ENCODE measurements at regions not wholly inside any gene's neighbourhood (a gene's known extent, or its start where the extent isn't known, plus 50 kb on each side); places are given as distances from the start of the nearest gene placed in this dataset.

- 56 to 73% (median 68%) methylated on average over 3 of the region's 3 CpGs for WGBS, 5 donors
- no peak overlapping the region for H3K27ac ChIP-seq
- no peaks in the 10 kb centered on the region for H3K9me3 ChIP-seq
- DNase-seq, result no peak
- TF ChIP-seq POLR2AphosphoS5 (IDR thresholded peaks at IDR 0.05), result no peak
- TF ChIP-seq, protein P1, sequence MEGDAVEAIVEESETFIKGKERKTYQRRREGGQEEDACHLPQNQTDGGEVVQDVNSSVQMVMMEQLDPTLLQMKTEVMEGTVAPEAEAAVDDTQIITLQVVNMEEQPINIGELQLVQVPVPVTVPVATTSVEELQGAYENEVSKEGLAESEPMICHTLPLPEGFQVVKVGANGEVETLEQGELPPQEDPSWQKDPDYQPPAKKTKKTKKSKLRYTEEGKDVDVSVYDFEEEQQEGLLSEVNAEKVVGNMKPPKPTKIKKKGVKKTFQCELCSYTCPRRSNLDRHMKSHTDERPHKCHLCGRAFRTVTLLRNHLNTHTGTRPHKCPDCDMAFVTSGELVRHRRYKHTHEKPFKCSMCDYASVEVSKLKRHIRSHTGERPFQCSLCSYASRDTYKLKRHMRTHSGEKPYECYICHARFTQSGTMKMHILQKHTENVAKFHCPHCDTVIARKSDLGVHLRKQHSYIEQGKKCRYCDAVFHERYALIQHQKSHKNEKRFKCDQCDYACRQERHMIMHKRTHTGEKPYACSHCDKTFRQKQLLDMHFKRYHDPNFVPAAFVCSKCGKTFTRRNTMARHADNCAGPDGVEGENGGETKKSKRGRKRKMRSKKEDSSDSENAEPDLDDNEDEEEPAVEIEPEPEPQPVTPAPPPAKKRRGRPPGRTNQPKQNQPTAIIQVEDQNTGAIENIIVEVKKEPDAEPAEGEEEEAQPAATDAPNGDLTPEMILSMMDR (IDR thresholded peaks at IDR 0.05), result no peak
- H3K36me3 ChIP-seq, result no peaks in the 10 kb centered on the region
- no peak overlapping the region for H3K4me3 ChIP-seq
- intact Hi-C loops (cut with DNase I; ENCODE audit: low total_unique reads), result no loop called here
- no peaks in the 10 kb centered on the region for H3K27me3 ChIP-seq
- H3K4me1 ChIP-seq, result no peaks in the 10 kb centered on the region
Measured at GRCh38 chr10:3411044-3411443, 238.5 kb upstream of the PITRM1 start.

DNA sequence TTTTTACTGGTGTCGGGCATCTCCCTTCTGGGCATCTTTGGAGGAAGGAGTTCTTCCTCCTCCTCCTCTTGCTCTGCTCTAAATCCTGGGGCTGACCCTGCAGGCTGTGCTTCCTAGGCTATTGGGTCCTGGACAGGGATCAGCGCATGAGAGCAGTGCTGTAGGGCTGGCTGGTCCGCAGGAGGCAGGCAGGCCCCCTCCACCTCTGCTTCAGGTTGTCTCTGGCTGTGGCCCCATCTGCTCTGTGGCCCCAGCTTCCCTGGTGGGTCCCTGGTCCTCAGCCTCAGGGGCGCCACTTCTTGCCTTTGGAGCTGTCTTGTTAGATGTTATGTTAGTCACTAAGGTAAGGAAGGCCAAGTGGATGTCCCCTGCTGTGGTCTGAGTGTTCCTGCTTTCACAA lies 237.3 kb upstream of the PITRM1 start:
- TF ChIP-seq, protein P1 (IDR thresholded peaks at IDR 0.05), result no peak
- TF ChIP-seq POLR2AphosphoS5 (IDR thresholded peaks at IDR 0.05) (no peak), POLR2A (IDR thresholded peaks at IDR 0.05) (no peak), EP300 (IDR thresholded peaks at IDR 0.05) (no peak)
- H3K27me3 ChIP-seq, result no peaks in the 10 kb centered on the region
- H3K27ac ChIP-seq, result no peak overlapping the region
- intact Hi-C loops (cut with DNase I; ENCODE audit: low total_unique reads), result no loop called here
- H3K4me1 ChIP-seq, result no peaks in the 10 kb centered on the region
- no peaks in the 10 kb centered on the region for H3K9me3 ChIP-seq
- WGBS, 5 donors, result 93 to 98% (median 95%) methylated on average over 3 to 4 of the region's 4 CpGs
- H3K4me3 ChIP-seq, result no peak overlapping the region
- no peaks in the 10 kb centered on the region for H3K36me3 ChIP-seq
- DNase-seq, result no peak

- intact Hi-C loops (cut with DNase I; ENCODE audit: low total_unique reads), result no loop called here
- WGBS, 5 donors, result 40 to 68% (median 46%) methylated on average over 5 to 6 of the region's 6 CpGs
- no peak overlapping the region for H3K27ac ChIP-seq
Measured at GRCh38 chr10:3408603-3409365, 236.2 kb upstream of the PITRM1 start.

DNA sequence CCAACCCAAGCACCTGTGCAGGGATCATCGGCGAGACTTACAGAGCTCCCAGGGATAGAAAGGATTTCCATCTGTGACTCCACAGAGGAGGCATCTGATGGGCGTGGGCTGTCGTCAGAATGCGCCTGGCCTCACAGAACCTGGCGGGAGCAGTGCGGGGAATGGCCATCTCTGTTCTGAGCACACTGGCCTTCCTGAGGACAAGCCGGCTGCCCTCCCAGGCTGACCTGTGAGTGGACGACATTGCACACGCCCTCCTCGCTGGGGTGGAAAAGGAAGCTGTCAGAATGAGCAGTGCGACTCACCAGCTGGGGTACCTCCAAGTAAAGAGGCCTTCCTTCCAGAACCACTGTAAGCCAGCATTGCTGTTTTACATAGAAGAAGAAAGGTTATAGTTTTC lies 234.6 kb upstream of the PITRM1 start:
- intact Hi-C loops (cut with DNase I; ENCODE audit: low total_unique reads), result no loop called here

More at GRCh38 chr10:3408603-3409365, 236.2 kb upstream of the PITRM1 start:
- Histone ChIP-seq H3K4me3 (no peak overlapping the region), H3K4me1 (no peaks in the 10 kb centered on the region), H3K27me3 (no peaks in the 10 kb centered on the region), H3K9me3 (no peaks in the 10 kb centered on the region), H3K36me3 (no peaks in the 10 kb centered on the region)
- TF ChIP-seq, protein P1 (IDR thresholded peaks at IDR 0.05), result no peak
- no peak for TF ChIP-seq POLR2A (IDR thresholded peaks at IDR 0.05)
- no peak for TF ChIP-seq EP300 (IDR thresholded peaks at IDR 0.05)
- no peak for TF ChIP-seq POLR2AphosphoS5 (IDR thresholded peaks at IDR 0.05)
- peak in 1 of 2 donors; percentile 34 for DNase-seq

More for the DNA sequence above, 234.6 kb upstream of the PITRM1 start:
- DNase-seq, result peak in 1 of 2 donors; percentile 26
- 89 to 95% (median 92%) methylated on average over 12 of the region's 12 CpGs for WGBS, 5 donors
- Histone ChIP-seq H3K36me3 (no peaks in the 10 kb centered on the region), H3K4me3 (no peak overlapping the region), H3K27ac (no peak overlapping the region), H3K9me3 (no peaks in the 10 kb centered on the region), H3K27me3 (no peaks in the 10 kb centered on the region), H3K4me1 (no peaks in the 10 kb centered on the region)
- TF ChIP-seq POLR2AphosphoS5 (IDR thresholded peaks at IDR 0.05) (no peak), POLR2A (IDR thresholded peaks at IDR 0.05) (no peak), EP300 (IDR thresholded peaks at IDR 0.05) (no peak)
- TF ChIP-seq, protein P1 (IDR thresholded peaks at IDR 0.05), result no peak

Data from stomach (tissue), 8 donors.